ENCODE measurements at regions not wholly inside any gene's neighbourhood (a gene's known extent, or its start where the extent isn't known, plus 50 kb on each side); places are given as distances from the start of the nearest gene placed in this dataset.

GRCh38 chr3:87422333-87422732 lies 145.9 kb upstream of the POU1F1 start:
- TF ChIP-seq EZH2 (IDR thresholded peaks at IDR 0.05; ENCODE audit: borderline replicate concordance, low read depth, low read length, poor library complexity, severe bottlenecking) (no peak), CTCF (conservative IDR thresholded peaks at IDR 0.05; ENCODE audit: low read depth, low read length) (no peak)
- H3K27me3 ChIP-seq (replicated peaks; ENCODE audit: insufficient read depth, low read depth, low read length, poor library complexity), result no peaks in the 10 kb centered on the region
- no peaks in the 10 kb centered on the region for H3K4me1 ChIP-seq (ENCODE audit: insufficient read depth, low read length, poor library complexity, severe bottlenecking)
- no peak overlapping the region for H3K4me3 ChIP-seq (ENCODE audit: low read depth, low read length, poor library complexity, severe bottlenecking)
- intact Hi-C loops (cut with micrococcal nuclease; ENCODE audit: unreplicated experiment), result no loop called here
- H3K27ac ChIP-seq (ENCODE audit: low read depth, low read length, poor library complexity, severe bottlenecking), result no peak overlapping the region
- ChIA-PET CTCF (no interaction called here), POLR2A (ENCODE audit: low non-redundant PET) (no interaction called here)
- no peak for DNase-seq (ENCODE audit: low spot score)
- H3K36me3 ChIP-seq (ENCODE audit: insufficient read depth, low read length, poor library complexity, severe bottlenecking), result no peaks in the 10 kb centered on the region
- BruUV-seq (replicated peaks), result no TSS peak
- H3K9me3 ChIP-seq (ENCODE audit: low read depth, low read length, poor library complexity, severe bottlenecking), result no peaks in the 10 kb centered on the region

GRCh38 chr3:87420171-87420570 lies 143.8 kb upstream of the POU1F1 start:
- no peak overlapping the region for H3K27ac ChIP-seq (ENCODE audit: low read depth, low read length, poor library complexity, severe bottlenecking)
- no peak overlapping the region for H3K4me3 ChIP-seq (ENCODE audit: low read depth, low read length, poor library complexity, severe bottlenecking)
- TF ChIP-seq EZH2 (IDR thresholded peaks at IDR 0.05; ENCODE audit: borderline replicate concordance, low read depth, low read length, poor library complexity, severe bottlenecking) (no peak), CTCF (conservative IDR thresholded peaks at IDR 0.05; ENCODE audit: low read depth, low read length) (no peak)
- no peaks in the 10 kb centered on the region for H3K36me3 ChIP-seq (ENCODE audit: insufficient read depth, low read length, poor library complexity, severe bottlenecking)
- ChIA-PET POLR2A (ENCODE audit: low non-redundant PET) (no interaction called here), CTCF (no interaction called here)
- no peaks in the 10 kb centered on the region for H3K27me3 ChIP-seq (replicated peaks; ENCODE audit: insufficient read depth, low read depth, low read length, poor library complexity)
- DNase-seq (ENCODE audit: low spot score), result no peak
- peaks cover 9% of the 10 kb centered on the region for H3K9me3 ChIP-seq (ENCODE audit: low read depth, low read length, poor library complexity, severe bottlenecking)
- intact Hi-C loops (cut with micrococcal nuclease; ENCODE audit: unreplicated experiment), result no loop called here
- BruUV-seq (replicated peaks), result no TSS peak
- no peaks in the 10 kb centered on the region for H3K4me1 ChIP-seq (ENCODE audit: insufficient read depth, low read length, poor library complexity, severe bottlenecking)

- Histone ChIP-seq H3K4me3 (ENCODE audit: low read depth, low read length, poor library complexity, severe bottlenecking) (no peak overlapping the region), H3K27me3 (replicated peaks; ENCODE audit: insufficient read depth, low read depth, low read length, poor library complexity) (no peaks in the 10 kb centered on the region), H3K36me3 (ENCODE audit: insufficient read depth, low read length, poor library complexity, severe bottlenecking) (no peaks in the 10 kb centered on the region), H3K27ac (ENCODE audit: low read depth, low read length, poor library complexity, severe bottlenecking) (no peak overlapping the region), H3K9me3 (ENCODE audit: low read depth, low read length, poor library complexity, severe bottlenecking) (peaks cover 10% of the 10 kb centered on the region), H3K4me1 (ENCODE audit: insufficient read depth, low read length, poor library complexity, severe bottlenecking) (no peaks in the 10 kb centered on the region)
- no TSS peak for BruUV-seq (replicated peaks)
- TF ChIP-seq EZH2 (IDR thresholded peaks at IDR 0.05; ENCODE audit: borderline replicate concordance, low read depth, low read length, poor library complexity, severe bottlenecking) (no peak), CTCF (conservative IDR thresholded peaks at IDR 0.05; ENCODE audit: low read depth, low read length) (no peak)
- CTCF ChIA-PET, result no interaction called here
- POLR2A ChIA-PET (ENCODE audit: low non-redundant PET), result no interaction called here
- DNase-seq (ENCODE audit: low spot score), result no peak
- intact Hi-C loops (cut with micrococcal nuclease; ENCODE audit: unreplicated experiment), result no loop called here
Observed at GRCh38 chr3:87414271-87414670, 137.9 kb upstream of the POU1F1 start.
